Prostate gland (tissue), 2 donors: ENCODE measurements at regions not wholly inside any gene's neighbourhood (a gene's known extent, or its start where the extent isn't known, plus 50 kb on each side); places are given as distances from the start of the nearest gene placed in this dataset.
"Not testable (repeated sequence)": the region's sequence is repeated elsewhere in the genome, so short reads cannot be mapped to it uniquely, and the experiment has no call there.

Experiments
- DNase-seq: peaks from one replicate; pipeline ENCODE4 v3.0.0-alpha.2; 2019; ENCODE audit warnings: low spot score
- H3K27ac ChIP-seq, 2 donors: fragments of 200-600 bp; sonication (generic); 2 replicates each; pipeline ENCODE4 v1.5.1; 2017 to 2019
- H3K27me3 ChIP-seq: fragments of 200-600 bp; sonication (generic); replicated peaks from 2 replicates; pipeline ENCODE4 v1.5.1; 2019; ENCODE audit not compliant: insufficient read depth
- H3K36me3 ChIP-seq, 2 donors: fragments of 200-600 bp; sonication (generic); 1 replicate in 1 of 2; 2 replicates in 1 of 2; pipeline versions ENCODE4 v1.5.1 to v1.8.1; 2017 to 2019
- H3K4me1 ChIP-seq: fragments of 200-600 bp; sonication (generic); replicated peaks from 2 replicates; pipeline ENCODE4 v1.5.1; 2019
- H3K4me3 ChIP-seq, 2 donors: fragments of 200-600 bp; sonication (generic); 2 replicates each; pipeline ENCODE4 v1.5.1; 2017 to 2019
- H3K9me3 ChIP-seq: fragments of 200-600 bp; sonication (generic); 2 replicates; pipeline ENCODE4 v1.5.1; 2017
- CTCF ChIP-seq, 4 experiments: fragments of 200-600 bp in 2 of 4; fragments of 450-650 bp in 2 of 4; sonication (generic) in 2 of 4; IDR thresholded peaks; 1 replicate in 3 of 4; 2 replicates in 1 of 4; pipeline ENCODE4 v1.5.1; 2016 to 2019; ENCODE audit warnings: antibody characterized with exemption in 4 of 4, mild to moderate bottlenecking in 2 of 4, moderate library complexity in 2 of 4
- POLR2A ChIP-seq: fragments of 450-650 bp; IDR thresholded peaks from one replicate; pipeline ENCODE4 v1.6.1; 2016; ENCODE audit warnings: antibody characterized with exemption, mild to moderate bottlenecking
- POLR2AphosphoS5 ChIP-seq: sonication (generic); formaldehyde crosslinking; IDR thresholded peaks from one replicate; pipeline ENCODE4 v1.6.1; 2017; ENCODE audit warnings: antibody characterized with exemption
- WGBS: methylation state at CpG from one replicate; pipeline ENCODE4 v1.1.5; 2018; 5-methylcytosine and 5-hydroxymethylcytosine counted together
- intact Hi-C: fragments of 100-400 bp; cut with DNase I; formaldehyde crosslinking; loops from one replicate; pipeline ENCODE4 v1.14.2; 2022

- Histone ChIP-seq H3K36me3 (no peaks in the 10 kb centered on the region), H3K4me1 (no peaks in the 10 kb centered on the region), H3K9me3 (no peaks in the 10 kb centered on the region), H3K4me3 (no peak overlapping the region), H3K27me3 (no peaks in the 10 kb centered on the region), H3K27ac (no peak overlapping the region)
- no peak for DNase-seq
- WGBS: 80% methylated on average over 1 of the region's 1 CpG
- TF ChIP-seq POLR2A: no peak
- no peak for TF ChIP-seq POLR2AphosphoS5
- no peak for TF ChIP-seq CTCF (IDR thresholded peaks at IDR 0.05)
- intact Hi-C loops: no loop called here
Observed at GRCh38 chr2:133865141-133865540, 296.9 kb upstream of the NCKAP5 start.

GRCh38 chr2:133867166-133867565, 298.9 kb upstream of the NCKAP5 start:
- no peak overlapping the region for H3K27ac ChIP-seq
- H3K36me3 ChIP-seq: no peaks in the 10 kb centered on the region
- no peaks in the 10 kb centered on the region for H3K27me3 ChIP-seq
- H3K4me1 ChIP-seq: no peaks in the 10 kb centered on the region
- TF ChIP-seq CTCF (IDR thresholded peaks at IDR 0.05) (no peak), POLR2AphosphoS5 (no peak), POLR2A (no peak)
- H3K9me3 ChIP-seq: no peaks in the 10 kb centered on the region
- no peak for DNase-seq
- no peak overlapping the region for H3K4me3 ChIP-seq
- WGBS: 56% methylated on average over 2 of the region's 2 CpGs
- intact Hi-C loops: no loop called here

GRCh38 chr2:133871545-133872209, 303.4 kb upstream of the NCKAP5 start:
- DNase-seq: no peak
- no peak for TF ChIP-seq POLR2AphosphoS5
- no peak for TF ChIP-seq POLR2A
- no peak for TF ChIP-seq CTCF (IDR thresholded peaks at IDR 0.05)
- intact Hi-C loops: no loop called here
- Histone ChIP-seq H3K9me3 (no peaks in the 10 kb centered on the region), H3K27ac (no peak overlapping the region), H3K4me3 (no peak overlapping the region), H3K4me1 (no peaks in the 10 kb centered on the region), H3K36me3 (no peaks in the 10 kb centered on the region), H3K27me3 (no peaks in the 10 kb centered on the region)
- WGBS: 59% methylated on average over 4 of the region's 4 CpGs

GRCh38 chr2:133878326-133878725, 310.1 kb upstream of the NCKAP5 start:
- intact Hi-C loops: no loop called here
- Histone ChIP-seq H3K27me3 (no peaks in the 10 kb centered on the region), H3K4me1 (no peaks in the 10 kb centered on the region), H3K27ac (no peak overlapping the region), H3K4me3 (no peak overlapping the region), H3K36me3 (no peaks in the 10 kb centered on the region), H3K9me3 (no peaks in the 10 kb centered on the region)
- 97% methylated on average over 5 of the region's 5 CpGs for WGBS
- DNase-seq: no peak
- no peak for TF ChIP-seq POLR2A

- DNase-seq: no peak
- TF ChIP-seq CTCF (IDR thresholded peaks at IDR 0.05): no peak
- no peak for TF ChIP-seq POLR2A
- no peak for TF ChIP-seq POLR2AphosphoS5
- Histone ChIP-seq H3K9me3 (no peaks in the 10 kb centered on the region), H3K27ac (no peak overlapping the region), H3K27me3 (no peaks in the 10 kb centered on the region), H3K4me1 (no peaks in the 10 kb centered on the region), H3K36me3 (no peaks in the 10 kb centered on the region), H3K4me3 (no peak overlapping the region)
- intact Hi-C loops: no loop called here
- 88% methylated on average over 1 of the region's 1 CpG for WGBS
Observed at GRCh38 chr2:133879703-133880102, 311.4 kb upstream of the NCKAP5 start.

GRCh38 chr2:133882159-133882558, 313.9 kb upstream of the NCKAP5 start:
- H3K4me3 ChIP-seq, H3K9me3 ChIP-seq, H3K36me3 ChIP-seq, intact Hi-C loops, DNase-seq, H3K27ac ChIP-seq, H3K27me3 ChIP-seq, H3K4me1 ChIP-seq: not testable (repeated sequence)
- 86% methylated on average over 4 of the region's 4 CpGs for WGBS
